ENCODE measurements at regions not wholly inside any gene's neighbourhood (a gene's known extent, or its start where the extent isn't known, plus 50 kb on each side); places are given as distances from the start of the nearest gene placed in this dataset.

DNA sequence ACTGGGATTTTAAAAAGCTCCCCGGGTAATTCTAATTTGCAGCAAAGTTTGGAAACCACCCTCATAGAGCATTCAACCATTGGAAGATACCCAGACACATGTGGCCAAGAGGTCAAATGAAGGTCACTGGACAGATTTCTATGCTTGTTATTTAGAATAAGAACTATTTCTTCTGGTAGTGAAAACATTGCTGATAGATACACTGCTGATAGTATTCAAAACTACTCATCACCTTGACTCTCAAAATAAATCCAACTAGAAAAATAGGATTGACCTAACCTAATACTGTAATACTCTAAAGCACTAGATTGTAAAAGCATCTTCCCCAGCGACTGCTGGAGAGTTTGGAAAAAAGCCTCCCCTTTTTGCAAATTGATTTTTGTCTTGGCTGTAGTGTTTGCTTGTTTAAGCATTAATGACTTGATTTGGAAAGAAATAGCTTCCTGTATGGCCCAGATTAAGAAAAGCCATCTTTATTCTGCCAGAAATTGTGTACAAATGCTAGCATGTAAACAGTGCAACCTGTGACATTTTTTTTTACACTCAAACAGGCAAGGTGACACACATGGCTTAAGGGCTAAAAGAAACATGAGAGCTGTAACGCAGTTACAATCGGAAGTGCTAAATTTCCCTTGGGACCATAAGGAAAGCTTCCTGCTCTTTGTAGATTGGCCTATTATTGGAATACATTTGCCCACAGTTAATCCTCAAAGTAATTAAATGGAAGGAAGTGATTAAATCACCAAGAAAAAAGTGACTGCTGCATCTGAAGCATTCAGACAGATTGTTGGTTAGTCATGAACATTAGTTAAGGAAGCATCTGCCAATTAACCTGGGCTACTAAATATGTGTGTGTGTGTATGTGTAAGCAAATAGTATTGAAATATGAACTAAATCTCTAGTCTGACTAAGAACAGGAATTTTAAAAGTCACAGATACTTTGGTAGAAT is 356.5 kb upstream of the ATP2B1 start:
- TF ChIP-seq, protein P1, sequence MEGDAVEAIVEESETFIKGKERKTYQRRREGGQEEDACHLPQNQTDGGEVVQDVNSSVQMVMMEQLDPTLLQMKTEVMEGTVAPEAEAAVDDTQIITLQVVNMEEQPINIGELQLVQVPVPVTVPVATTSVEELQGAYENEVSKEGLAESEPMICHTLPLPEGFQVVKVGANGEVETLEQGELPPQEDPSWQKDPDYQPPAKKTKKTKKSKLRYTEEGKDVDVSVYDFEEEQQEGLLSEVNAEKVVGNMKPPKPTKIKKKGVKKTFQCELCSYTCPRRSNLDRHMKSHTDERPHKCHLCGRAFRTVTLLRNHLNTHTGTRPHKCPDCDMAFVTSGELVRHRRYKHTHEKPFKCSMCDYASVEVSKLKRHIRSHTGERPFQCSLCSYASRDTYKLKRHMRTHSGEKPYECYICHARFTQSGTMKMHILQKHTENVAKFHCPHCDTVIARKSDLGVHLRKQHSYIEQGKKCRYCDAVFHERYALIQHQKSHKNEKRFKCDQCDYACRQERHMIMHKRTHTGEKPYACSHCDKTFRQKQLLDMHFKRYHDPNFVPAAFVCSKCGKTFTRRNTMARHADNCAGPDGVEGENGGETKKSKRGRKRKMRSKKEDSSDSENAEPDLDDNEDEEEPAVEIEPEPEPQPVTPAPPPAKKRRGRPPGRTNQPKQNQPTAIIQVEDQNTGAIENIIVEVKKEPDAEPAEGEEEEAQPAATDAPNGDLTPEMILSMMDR (IDR thresholded peaks at IDR 0.05; ENCODE audit: extremely low read depth in 1 of 2, insufficient read depth in 1 of 2, low read depth in 1 of 2, low read length in 2 of 2), result no peak
- no peak for TF ChIP-seq POLR2AphosphoS5 (IDR thresholded peaks at IDR 0.05; ENCODE audit: insufficient read depth, low read depth, low read length)
- TF ChIP-seq FOS (IDR thresholded peaks at IDR 0.05; ENCODE audit: borderline replicate concordance, insufficient read depth, low read length), result peak; percentile 37
- TF ChIP-seq, protein P2, sequence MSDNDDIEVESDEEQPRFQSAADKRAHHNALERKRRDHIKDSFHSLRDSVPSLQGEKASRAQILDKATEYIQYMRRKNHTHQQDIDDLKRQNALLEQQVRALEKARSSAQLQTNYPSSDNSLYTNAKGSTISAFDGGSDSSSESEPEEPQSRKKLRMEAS (IDR thresholded peaks at IDR 0.05; ENCODE audit: insufficient read depth, insufficient read length), result no peak
- no peak for TF ChIP-seq POLR2A (IDR thresholded peaks at IDR 0.05; ENCODE audit: low read depth, low read length)
- TF ChIP-seq JUN (IDR thresholded peaks at IDR 0.05; ENCODE audit: borderline replicate concordance, insufficient read depth, insufficient read length, low read depth), result peak; percentile 58
- TF ChIP-seq EZH2 (IDR thresholded peaks at IDR 0.05; ENCODE audit: borderline replicate concordance, low read depth, low read length, severe bottlenecking), result no peak
- no peak for TF ChIP-seq MYC (IDR thresholded peaks at IDR 0.05; ENCODE audit: low read depth, low read length)
- TF ChIP-seq GATA2 (IDR thresholded peaks at IDR 0.05; ENCODE audit: insufficient read depth, insufficient read length, low read depth, low read length), result peak; percentile 38
